Breast epithelium (tissue), 3 donors: ENCODE measurements at regions not wholly inside any gene's neighbourhood (a gene's known extent, or its start where the extent isn't known, plus 50 kb on each side); places are given as distances from the start of the nearest gene placed in this dataset.

Experiments used
- POLR2A ChIP-seq: fragments of 450-650 bp; IDR thresholded peaks from one replicate; pipeline ENCODE4 v1.6.1; 2016; ENCODE audit warnings: antibody characterized with exemption, mild to moderate bottlenecking, moderate library complexity
- POLR2AphosphoS5 ChIP-seq, 3 donors: sonication (generic); formaldehyde crosslinking; IDR thresholded peaks; one replicate each; pipeline ENCODE4 v1.6.1; 2017; ENCODE audit warnings: antibody characterized with exemption in 3 of 3
- TF ChIP-seq, protein P1 (sequence below), 3 donors: fragments of 450-650 bp; IDR thresholded peaks; one replicate each; pipeline ENCODE4 v1.5.1; 2016 to 2017; ENCODE audit warnings: antibody characterized with exemption in 3 of 3, mild to moderate bottlenecking in 3 of 3, moderate library complexity in 3 of 3

DNA sequence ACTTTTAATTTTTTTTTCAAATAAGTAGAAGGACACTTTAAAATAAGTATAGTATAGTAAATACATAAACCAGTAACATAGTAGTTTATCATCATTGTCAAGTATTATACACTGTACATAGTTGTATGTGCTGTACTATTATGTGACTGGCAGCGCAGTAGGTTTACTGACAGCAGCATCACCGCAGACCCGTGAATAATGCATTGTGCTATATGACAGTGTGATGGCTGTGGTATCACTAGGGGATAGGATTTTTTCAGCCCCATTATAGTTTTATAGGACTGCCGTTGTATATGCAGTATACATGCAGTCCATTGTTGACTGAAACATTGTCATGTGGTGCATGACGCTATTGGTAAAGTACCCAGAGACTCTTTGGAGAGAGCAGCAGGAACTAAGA is 306.5 kb downstream of the SQOR start:
- TF ChIP-seq, protein P1, sequence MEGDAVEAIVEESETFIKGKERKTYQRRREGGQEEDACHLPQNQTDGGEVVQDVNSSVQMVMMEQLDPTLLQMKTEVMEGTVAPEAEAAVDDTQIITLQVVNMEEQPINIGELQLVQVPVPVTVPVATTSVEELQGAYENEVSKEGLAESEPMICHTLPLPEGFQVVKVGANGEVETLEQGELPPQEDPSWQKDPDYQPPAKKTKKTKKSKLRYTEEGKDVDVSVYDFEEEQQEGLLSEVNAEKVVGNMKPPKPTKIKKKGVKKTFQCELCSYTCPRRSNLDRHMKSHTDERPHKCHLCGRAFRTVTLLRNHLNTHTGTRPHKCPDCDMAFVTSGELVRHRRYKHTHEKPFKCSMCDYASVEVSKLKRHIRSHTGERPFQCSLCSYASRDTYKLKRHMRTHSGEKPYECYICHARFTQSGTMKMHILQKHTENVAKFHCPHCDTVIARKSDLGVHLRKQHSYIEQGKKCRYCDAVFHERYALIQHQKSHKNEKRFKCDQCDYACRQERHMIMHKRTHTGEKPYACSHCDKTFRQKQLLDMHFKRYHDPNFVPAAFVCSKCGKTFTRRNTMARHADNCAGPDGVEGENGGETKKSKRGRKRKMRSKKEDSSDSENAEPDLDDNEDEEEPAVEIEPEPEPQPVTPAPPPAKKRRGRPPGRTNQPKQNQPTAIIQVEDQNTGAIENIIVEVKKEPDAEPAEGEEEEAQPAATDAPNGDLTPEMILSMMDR (IDR thresholded peaks at IDR 0.05) = no peak
- TF ChIP-seq POLR2A = no peak
- no peak for TF ChIP-seq POLR2AphosphoS5 (IDR thresholded peaks at IDR 0.05)
